Esophagus muscularis mucosa (tissue), 4 donors: ENCODE measurements at regions not wholly inside any gene's neighbourhood (a gene's known extent, or its start where the extent isn't known, plus 50 kb on each side); places are given as distances from the start of the nearest gene placed in this dataset.

Experiments used
- DNase-seq: peaks from one replicate; pipeline ENCODE4 v3.0.0-alpha.2; 2017; ENCODE audit errors: extremely low spot score
- H3K27ac ChIP-seq, 4 donors: fragments of 200-600 bp; sonication (generic); replicated peaks in 1 of 4; 1 replicate in 3 of 4; 2 replicates in 1 of 4; pipeline ENCODE4 v1.5.1; 2016 to 2019; ENCODE audit warnings: mild to moderate bottlenecking in 1 of 4
- H3K27me3 ChIP-seq, 4 donors: fragments of 200-600 bp; sonication (generic); one replicate each; pipeline versions ENCODE4 v1.5.1 to v1.6.0; 2016 to 2019
- H3K36me3 ChIP-seq, 4 donors: fragments of 200-600 bp; sonication (generic); one replicate each; pipeline ENCODE4 v1.5.1; 2016 to 2019
- H3K4me1 ChIP-seq, 4 donors: fragments of 200-600 bp; sonication (generic); one replicate each; pipeline ENCODE4 v1.5.1; 2016 to 2019
- H3K4me3 ChIP-seq, 4 donors: fragments of 200-600 bp; sonication (generic); 1 replicate in 2 of 4; 2 replicates in 2 of 4; pipeline ENCODE4 v1.5.1; 2016 to 2019; ENCODE audit warnings: mild to moderate bottlenecking in 4 of 4, moderate library complexity in 1 of 4
- H3K9me3 ChIP-seq, 4 donors: fragments of 200-600 bp; sonication (generic); 1 replicate in 3 of 4; 2 replicates in 1 of 4; pipeline ENCODE4 v1.5.1; 2016 to 2019
- EP300 ChIP-seq: sonication (generic); formaldehyde crosslinking; IDR thresholded peaks from one replicate; pipeline ENCODE4 v1.6.1; 2017; ENCODE audit warnings: antibody characterized with exemption
- POLR2A ChIP-seq: fragments of 450-650 bp; IDR thresholded peaks from one replicate; pipeline ENCODE4 v1.6.1; 2017; ENCODE audit warnings: antibody characterized with exemption, moderate library complexity, mild to moderate bottlenecking, low read depth
- POLR2AphosphoS5 ChIP-seq, 2 donors: sonication (generic); formaldehyde crosslinking; IDR thresholded peaks; one replicate each; pipeline ENCODE4 v1.6.1; 2017; ENCODE audit warnings: antibody characterized with exemption in 2 of 2
- WGBS: methylation state at CpG from one replicate; pipeline ENCODE4 v1.1.5; 2018; 5-methylcytosine and 5-hydroxymethylcytosine counted together
- intact Hi-C: fragments of 100-400 bp; cut with DNase I; formaldehyde crosslinking; loops from one replicate; pipeline ENCODE4 v1.15.1; 2023
- TF ChIP-seq, protein P1 (sequence below), 3 experiments: fragments of 200-600 bp in 2 of 3; fragments of 450-650 bp in 1 of 3; sonication (generic) in 2 of 3; IDR thresholded peaks; one replicate each; pipeline ENCODE4 v1.5.1; 2017 to 2019; ENCODE audit warnings: antibody characterized with exemption in 3 of 3, mild to moderate bottlenecking in 2 of 3, moderate library complexity in 1 of 3

DNA sequence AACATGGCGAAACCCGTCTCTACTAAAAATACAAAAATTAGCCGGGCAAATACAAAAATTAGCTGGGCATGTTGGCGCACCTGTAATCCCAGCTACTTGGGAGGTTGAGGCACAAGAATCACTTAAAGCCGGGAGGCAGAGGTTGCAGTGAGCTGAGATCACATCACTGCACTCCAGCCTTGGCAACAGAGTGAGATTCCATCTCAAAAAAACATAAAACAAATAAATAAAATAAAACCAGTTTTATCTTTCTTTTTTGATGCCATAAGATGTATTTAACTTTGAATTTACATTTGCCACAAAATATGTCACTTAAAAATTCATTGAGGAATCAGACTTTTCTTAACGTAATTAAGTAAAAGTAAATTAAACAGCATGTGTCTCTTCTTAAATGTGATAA lies 113.3 kb upstream of the ERRFI1 start:
- Histone ChIP-seq H3K4me1 (peaks cover 26 to 70% (median 67%) of the 10 kb centered on the region in 4 donors), H3K4me3 (no peak overlapping the region), H3K36me3 (no peaks in the 10 kb centered on the region), H3K27me3 (no peaks in the 10 kb centered on the region), H3K27ac (peak overlapping the region; percentile 92 to 96 (median 95)), H3K9me3 (no peaks in the 10 kb centered on the region)
- intact Hi-C loops = no loop called here
- TF ChIP-seq POLR2A (no peak), POLR2AphosphoS5 (IDR thresholded peaks at IDR 0.05) (no peak)
- TF ChIP-seq, protein P1, sequence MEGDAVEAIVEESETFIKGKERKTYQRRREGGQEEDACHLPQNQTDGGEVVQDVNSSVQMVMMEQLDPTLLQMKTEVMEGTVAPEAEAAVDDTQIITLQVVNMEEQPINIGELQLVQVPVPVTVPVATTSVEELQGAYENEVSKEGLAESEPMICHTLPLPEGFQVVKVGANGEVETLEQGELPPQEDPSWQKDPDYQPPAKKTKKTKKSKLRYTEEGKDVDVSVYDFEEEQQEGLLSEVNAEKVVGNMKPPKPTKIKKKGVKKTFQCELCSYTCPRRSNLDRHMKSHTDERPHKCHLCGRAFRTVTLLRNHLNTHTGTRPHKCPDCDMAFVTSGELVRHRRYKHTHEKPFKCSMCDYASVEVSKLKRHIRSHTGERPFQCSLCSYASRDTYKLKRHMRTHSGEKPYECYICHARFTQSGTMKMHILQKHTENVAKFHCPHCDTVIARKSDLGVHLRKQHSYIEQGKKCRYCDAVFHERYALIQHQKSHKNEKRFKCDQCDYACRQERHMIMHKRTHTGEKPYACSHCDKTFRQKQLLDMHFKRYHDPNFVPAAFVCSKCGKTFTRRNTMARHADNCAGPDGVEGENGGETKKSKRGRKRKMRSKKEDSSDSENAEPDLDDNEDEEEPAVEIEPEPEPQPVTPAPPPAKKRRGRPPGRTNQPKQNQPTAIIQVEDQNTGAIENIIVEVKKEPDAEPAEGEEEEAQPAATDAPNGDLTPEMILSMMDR (IDR thresholded peaks at IDR 0.05) = no peak
- no peak for DNase-seq
- 96% methylated on average over 6 of the region's 6 CpGs for WGBS

DNA sequence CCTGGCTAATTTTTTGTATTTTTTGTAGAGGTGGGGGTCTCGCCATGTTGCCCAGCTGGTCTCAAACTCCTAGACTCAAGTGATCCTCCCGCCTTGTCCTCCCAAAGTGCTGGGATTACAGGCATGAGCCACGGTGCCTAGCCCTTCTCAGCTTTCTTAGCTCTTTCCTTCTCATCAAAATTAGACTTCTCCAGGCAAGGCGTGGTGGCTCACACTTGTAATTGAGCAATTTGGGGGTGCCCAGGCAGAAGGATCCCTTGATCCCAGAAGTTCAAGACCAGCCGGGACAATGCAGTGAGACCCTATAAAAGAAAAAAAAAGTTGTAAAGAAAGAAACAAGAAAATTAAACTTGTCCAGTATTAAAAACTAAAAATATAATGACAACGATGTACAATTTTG lies 112.6 kb upstream of the ERRFI1 start:
- no peak for DNase-seq
- intact Hi-C loops = no loop called here
- Histone ChIP-seq H3K27ac (peak overlapping the region; percentile 92 to 96 (median 95)), H3K27me3 (no peaks in the 10 kb centered on the region), H3K9me3 (no peaks in the 10 kb centered on the region), H3K36me3 (no peaks in the 10 kb centered on the region), H3K4me1 (peaks cover 32 to 74% (median 71%) of the 10 kb centered on the region in 4 donors), H3K4me3 (no peak overlapping the region)
- TF ChIP-seq EP300 (no peak), POLR2AphosphoS5 (IDR thresholded peaks at IDR 0.05) (no peak), POLR2A (no peak)
- TF ChIP-seq, protein P1 (IDR thresholded peaks at IDR 0.05) = no peak
- 95% methylated on average over 6 of the region's 6 CpGs for WGBS

DNA sequence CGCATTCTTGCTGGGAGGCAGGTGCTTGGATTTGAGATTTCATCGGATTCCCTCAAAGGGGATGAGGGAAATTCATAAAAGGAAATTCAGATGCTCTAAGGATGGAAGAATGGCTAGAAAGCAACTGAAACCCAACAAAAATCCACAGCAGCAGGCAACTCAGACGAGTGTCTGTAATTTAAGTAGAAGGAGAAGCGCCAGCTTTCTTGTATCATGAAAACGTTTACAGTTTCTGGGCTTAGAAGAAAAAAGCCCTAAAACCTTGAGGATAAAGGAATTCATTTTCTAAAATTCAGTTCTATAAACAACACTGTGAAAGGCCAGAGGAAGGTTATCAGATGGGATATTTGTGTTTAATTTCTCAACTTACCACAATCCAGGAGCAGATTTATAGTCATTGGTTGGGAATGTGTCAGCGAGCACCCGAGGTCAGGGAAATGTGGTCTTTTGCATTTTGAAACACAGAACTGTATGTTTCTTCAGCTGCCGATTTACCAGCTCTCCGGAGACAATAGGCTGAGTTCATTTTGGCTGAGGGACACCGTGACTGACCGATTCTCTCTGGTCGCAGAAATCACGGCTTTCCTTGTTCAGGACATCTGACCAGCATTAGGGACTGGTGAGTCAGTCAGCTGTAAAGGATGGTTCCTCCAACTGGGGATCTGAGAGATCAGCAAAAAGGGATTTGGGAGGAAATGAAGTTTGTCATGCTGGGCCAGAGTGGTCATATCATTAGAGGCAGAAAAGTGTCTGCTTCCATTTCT lies 111.6 kb upstream of the ERRFI1 start:
- Histone ChIP-seq H3K9me3 (no peaks in the 10 kb centered on the region), H3K4me3 (peak overlapping the region in 2 of 4 donors; percentile 2 to 24), H3K36me3 (no peaks in the 10 kb centered on the region), H3K4me1 (peaks cover 40 to 75% (median 71%) of the 10 kb centered on the region in 4 donors), H3K27ac (peak overlapping the region; percentile 92 to 96 (median 95)), H3K27me3 (no peaks in the 10 kb centered on the region)
- intact Hi-C loops = no loop called here
- no peak for DNase-seq
- 34% methylated on average over 13 of the region's 13 CpGs for WGBS
- peak; percentile 64 to 69 for TF ChIP-seq POLR2AphosphoS5 (IDR thresholded peaks at IDR 0.05)
- TF ChIP-seq, protein P1 (IDR thresholded peaks at IDR 0.05) = no peak

GRCh38 chr1:8136766-8137165 lies 110.7 kb upstream of the ERRFI1 start:
- Histone ChIP-seq H3K27me3 (no peaks in the 10 kb centered on the region), H3K4me3 (no peak overlapping the region), H3K27ac (peak overlapping the region; percentile 92 to 96 (median 95)), H3K36me3 (no peaks in the 10 kb centered on the region), H3K4me1 (peaks cover 42 to 75% (median 70%) of the 10 kb centered on the region in 4 donors), H3K9me3 (no peaks in the 10 kb centered on the region)
- TF ChIP-seq POLR2A (no peak), POLR2AphosphoS5 (IDR thresholded peaks at IDR 0.05) (no peak), EP300 (no peak)
- TF ChIP-seq, protein P1 (IDR thresholded peaks at IDR 0.05) = no peak
- 85% methylated on average over 5 of the region's 5 CpGs for WGBS
- intact Hi-C loops = no loop called here
- no peak for DNase-seq
